Thyroid gland (tissue), 4 donors: ENCODE measurements at regions not wholly inside any gene's neighbourhood (a gene's known extent, or its start where the extent isn't known, plus 50 kb on each side); places are given as distances from the start of the nearest gene placed in this dataset.
A peak's percentile ranks its signal among the peaks of the same experiment; 100 is the strongest.

Experiments
- DNase-seq, 2 donors: peaks; one replicate each; pipeline ENCODE4 v3.0.0-alpha.2; 2019
- H3K27ac ChIP-seq, 3 donors: fragments of 200-600 bp; sonication (generic); 1 replicate in 2 of 3; 2 replicates in 1 of 3; pipeline ENCODE4 v1.5.1; 2016 to 2019; ENCODE audit warnings: mild to moderate bottlenecking in 1 of 3, moderate library complexity in 1 of 3
- H3K27me3 ChIP-seq: fragments of 200-600 bp; sonication (generic); one replicate; pipeline ENCODE4 v1.5.1; 2019
- H3K36me3 ChIP-seq, 2 donors: fragments of 200-600 bp; sonication (generic); one replicate each; pipeline ENCODE4 v1.5.1; 2016 to 2019
- H3K4me1 ChIP-seq, 2 donors: fragments of 200-600 bp; sonication (generic); one replicate each; pipeline ENCODE4 v1.5.1; 2017 to 2019
- H3K4me3 ChIP-seq, 3 donors: fragments of 200-600 bp; sonication (generic); replicated peaks in 1 of 3; 1 replicate in 2 of 3; 2 replicates in 1 of 3; pipeline ENCODE4 v1.5.1; 2016; ENCODE audit warnings: mild to moderate bottlenecking in 1 of 3
- H3K9me3 ChIP-seq: fragments of 200-600 bp; sonication (generic); one replicate; pipeline ENCODE4 v1.5.1; 2017
- POLR2A ChIP-seq, 2 donors: fragments of 450-650 bp; IDR thresholded peaks; one replicate each; pipeline ENCODE4 v1.6.1; 2017; ENCODE audit warnings: antibody characterized with exemption in 2 of 2, mild to moderate bottlenecking in 2 of 2, moderate library complexity in 1 of 2
- WGBS, 2 donors: methylation state at CpG; one replicate each; pipeline ENCODE4 v1.1.5; 2017; 5-methylcytosine and 5-hydroxymethylcytosine counted together
- intact Hi-C: fragments of 100-400 bp; cut with DNase I; formaldehyde crosslinking; loops from one replicate; pipeline ENCODE4 v1.15.1; 2023
- TF ChIP-seq, protein P1 (sequence below), 6 experiments: fragments of 200-600 bp in 3 of 6; fragments of 450-650 bp in 3 of 6; sonication (generic) in 3 of 6; IDR thresholded peaks; one replicate each; pipeline ENCODE4 v1.5.1; 2016 to 2019; ENCODE audit warnings: antibody characterized with exemption in 6 of 6, mild to moderate bottlenecking in 2 of 6, inconsistent platforms in 1 of 6, moderate library complexity in 1 of 6

- no peaks in the 10 kb centered on the region for H3K9me3 ChIP-seq
- TF ChIP-seq POLR2A (IDR thresholded peaks at IDR 0.05): no peak
- TF ChIP-seq, protein P1, sequence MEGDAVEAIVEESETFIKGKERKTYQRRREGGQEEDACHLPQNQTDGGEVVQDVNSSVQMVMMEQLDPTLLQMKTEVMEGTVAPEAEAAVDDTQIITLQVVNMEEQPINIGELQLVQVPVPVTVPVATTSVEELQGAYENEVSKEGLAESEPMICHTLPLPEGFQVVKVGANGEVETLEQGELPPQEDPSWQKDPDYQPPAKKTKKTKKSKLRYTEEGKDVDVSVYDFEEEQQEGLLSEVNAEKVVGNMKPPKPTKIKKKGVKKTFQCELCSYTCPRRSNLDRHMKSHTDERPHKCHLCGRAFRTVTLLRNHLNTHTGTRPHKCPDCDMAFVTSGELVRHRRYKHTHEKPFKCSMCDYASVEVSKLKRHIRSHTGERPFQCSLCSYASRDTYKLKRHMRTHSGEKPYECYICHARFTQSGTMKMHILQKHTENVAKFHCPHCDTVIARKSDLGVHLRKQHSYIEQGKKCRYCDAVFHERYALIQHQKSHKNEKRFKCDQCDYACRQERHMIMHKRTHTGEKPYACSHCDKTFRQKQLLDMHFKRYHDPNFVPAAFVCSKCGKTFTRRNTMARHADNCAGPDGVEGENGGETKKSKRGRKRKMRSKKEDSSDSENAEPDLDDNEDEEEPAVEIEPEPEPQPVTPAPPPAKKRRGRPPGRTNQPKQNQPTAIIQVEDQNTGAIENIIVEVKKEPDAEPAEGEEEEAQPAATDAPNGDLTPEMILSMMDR (IDR thresholded peaks at IDR 0.05): no peak
- H3K4me1 ChIP-seq: peaks cover 0 to 6% of the 10 kb centered on the region in 2 donors
- no peaks in the 10 kb centered on the region for H3K36me3 ChIP-seq
- WGBS, 2 donors: 93% methylated on average over 4 of the region's 4 CpGs
- no peaks in the 10 kb centered on the region for H3K27me3 ChIP-seq
- no peak for DNase-seq
- intact Hi-C loops: no loop called here
- H3K4me3 ChIP-seq: no peak overlapping the region
- H3K27ac ChIP-seq: no peak overlapping the region
These were observed 110.3 kb upstream of the RAB12 start for GRCh38 chr18:8498905-8499304.

DNA sequence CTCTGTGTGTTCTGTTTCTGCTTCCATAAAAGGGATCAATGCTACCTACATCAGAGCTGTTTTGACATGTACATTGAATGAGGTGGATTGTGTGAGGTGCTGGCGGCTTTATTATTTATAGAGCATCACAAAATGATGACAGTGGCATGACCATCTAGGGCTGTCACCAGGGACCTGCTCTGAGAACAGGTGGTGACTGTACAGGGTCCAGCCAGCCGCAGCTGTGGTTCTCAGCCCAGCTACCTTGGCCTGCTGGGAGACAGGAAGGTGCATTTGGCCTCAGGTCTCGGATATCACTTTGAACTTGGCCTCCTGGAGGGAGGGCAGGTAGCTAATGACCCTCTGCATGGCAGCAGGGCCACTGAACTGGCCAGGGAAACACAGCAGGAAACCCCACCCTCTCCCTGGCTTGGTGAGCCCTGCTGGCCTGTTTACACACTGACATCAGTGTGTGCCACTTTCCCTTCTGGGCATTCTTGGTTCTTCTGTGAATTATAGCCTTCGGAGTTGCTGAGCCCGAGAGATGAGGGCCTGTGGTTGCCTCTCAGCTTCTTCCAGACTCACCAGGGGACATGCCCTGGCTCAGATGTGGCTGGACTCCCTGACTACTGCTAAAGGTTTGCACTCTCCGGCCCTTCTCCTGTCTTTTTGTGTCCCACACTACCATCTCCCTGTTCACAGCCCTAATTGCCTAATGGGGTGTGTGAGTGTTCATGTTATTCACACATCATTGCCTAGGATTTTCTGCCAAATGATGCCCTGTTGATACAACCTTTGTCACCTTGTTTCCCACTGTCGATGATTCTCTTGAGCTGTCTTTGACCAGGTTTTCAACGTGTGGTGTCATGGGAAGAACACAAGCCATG, 109.2 kb upstream of the RAB12 start:
- H3K4me3 ChIP-seq: no peak overlapping the region
- H3K4me1 ChIP-seq: peaks cover 0 to 6% of the 10 kb centered on the region in 2 donors
- no peaks in the 10 kb centered on the region for H3K27me3 ChIP-seq
- intact Hi-C loops: no loop called here
- H3K27ac ChIP-seq: no peak overlapping the region
- WGBS, 2 donors: 83 to 88% methylated on average over 8 of the region's 8 CpGs
- no peaks in the 10 kb centered on the region for H3K36me3 ChIP-seq
- no peak for TF ChIP-seq POLR2A (IDR thresholded peaks at IDR 0.05)
- TF ChIP-seq, protein P1 (IDR thresholded peaks at IDR 0.05): no peak
- no peaks in the 10 kb centered on the region for H3K9me3 ChIP-seq
- no peak for DNase-seq

- Histone ChIP-seq H3K4me1 (peaks cover 0 to 6% of the 10 kb centered on the region in 2 donors), H3K36me3 (no peaks in the 10 kb centered on the region), H3K27ac (no peak overlapping the region), H3K4me3 (no peak overlapping the region), H3K27me3 (no peaks in the 10 kb centered on the region), H3K9me3 (no peaks in the 10 kb centered on the region)
- DNase-seq: peak in 1 of 2 donors; percentile 12
- intact Hi-C loops: no loop called here
- 26 to 43% methylated on average over 10 to 12 of the region's 12 CpGs for WGBS, 2 donors
- TF ChIP-seq, protein P1 (IDR thresholded peaks at IDR 0.05): no peak
These were observed 108.2 kb upstream of the RAB12 start for GRCh38 chr18:8501044-8501443.

GRCh38 chr18:8503248-8503647, 106.0 kb upstream of the RAB12 start:
- Histone ChIP-seq H3K4me1 (peaks cover 0 to 6% of the 10 kb centered on the region in 2 donors), H3K36me3 (no peaks in the 10 kb centered on the region), H3K27me3 (no peaks in the 10 kb centered on the region), H3K9me3 (no peaks in the 10 kb centered on the region), H3K4me3 (no peak overlapping the region), H3K27ac (no peak overlapping the region)
- intact Hi-C loops: no loop called here
- whole genome bisulfite sequencing, 2 donors: 79 to 92% methylated on average over 1 of the region's 1 CpG
- TF ChIP-seq, protein P1 (IDR thresholded peaks at IDR 0.05): no peak
- no peak for TF ChIP-seq POLR2A (IDR thresholded peaks at IDR 0.05)
- DNase-seq: no peak

GRCh38 chr18:8504424-8504823, 104.8 kb upstream of the RAB12 start:
- TF ChIP-seq, protein P1 (IDR thresholded peaks at IDR 0.05): no peak
- no peak for TF ChIP-seq POLR2A (IDR thresholded peaks at IDR 0.05)
- Histone ChIP-seq H3K4me3 (no peak overlapping the region), H3K27me3 (no peaks in the 10 kb centered on the region), H3K27ac (no peak overlapping the region), H3K9me3 (no peaks in the 10 kb centered on the region), H3K4me1 (peaks cover 0 to 6% of the 10 kb centered on the region in 2 donors), H3K36me3 (no peaks in the 10 kb centered on the region)
- intact Hi-C loops: no loop called here
- DNase-seq: no peak
- 80 to 93% methylated on average over 3 of the region's 3 CpGs for WGBS, 2 donors
